DOHH2 (cell line): ENCODE measurements at regions not wholly inside any gene's neighbourhood (a gene's known extent, or its start where the extent isn't known, plus 50 kb on each side); places are given as distances from the start of the nearest gene placed in this dataset.

Source experiments
- H3F3A ChIP-seq: fragments of 200-600 bp; sonication (generic), shearing (Covaris generic); 2 replicates; pipeline ENCODE4 v1.6.0; 2016; ENCODE audit warnings: antibody characterized with exemption, mild to moderate bottlenecking; ENCODE audit not compliant: control insufficient read depth, insufficient read depth
- H3K27ac ChIP-seq: fragments of 200-600 bp; sonication (generic); 2 replicates; pipeline ENCODE4 v1.5.1; 2014; ENCODE audit warnings: low read depth, mild to moderate bottlenecking, low read length, moderate library complexity
- H3K27me3 ChIP-seq: fragments of 200-600 bp; sonication (generic); 2 replicates; pipeline ENCODE4 v1.6.1; 2014; ENCODE audit warnings: mild to moderate bottlenecking, low read length, mixed read lengths; ENCODE audit not compliant: control insufficient read depth
- H3K36me3 ChIP-seq: fragments of 200-600 bp; sonication (generic); 2 replicates; pipeline ENCODE4 v1.6.1; 2014; ENCODE audit warnings: mild to moderate bottlenecking, low read length, moderate library complexity, mixed read lengths; ENCODE audit not compliant: control insufficient read depth
- H3K4me1 ChIP-seq: fragments of 200-600 bp; sonication (generic); 2 replicates; pipeline ENCODE4 v1.6.1; 2014; ENCODE audit warnings: mild to moderate bottlenecking, low read length, mixed read lengths; ENCODE audit not compliant: control insufficient read depth
- H3K4me2 ChIP-seq: fragments of 200-600 bp; sonication (generic); 2 replicates; pipeline ENCODE4 v1.6.0; 2014; ENCODE audit warnings: mild to moderate bottlenecking, low read length, moderate library complexity
- H3K4me3 ChIP-seq: fragments of 200-600 bp; sonication (generic); 2 replicates; pipeline ENCODE4 v1.5.1; 2014; ENCODE audit warnings: mild to moderate bottlenecking, low read length, mixed read lengths
- H3K79me2 ChIP-seq: fragments of 200-600 bp; sonication (generic); 2 replicates; pipeline ENCODE4 v1.6.1; 2014; ENCODE audit warnings: mild to moderate bottlenecking, low read length, mixed read lengths; ENCODE audit not compliant: control insufficient read depth
- H3K9me2 ChIP-seq: fragments of 200-600 bp; sonication (generic); replicated peaks from 2 replicates; pipeline ENCODE4 v1.6.1; 2014; ENCODE audit warnings: mild to moderate bottlenecking, low read length, mixed read lengths; ENCODE audit not compliant: control insufficient read depth
- H3K9me3 ChIP-seq: fragments of 200-600 bp; sonication (generic); 2 replicates; pipeline ENCODE4 v1.6.1; 2014; ENCODE audit warnings: antibody characterized with exemption, low read length, mixed read lengths; ENCODE audit not compliant: control insufficient read depth, insufficient read depth
- H4K20me1 ChIP-seq: fragments of 200-600 bp; sonication (generic); 2 replicates; pipeline ENCODE4 v1.6.0; 2014; ENCODE audit warnings: low read depth, mild to moderate bottlenecking, antibody characterized with exemption, low read length, moderate library complexity; ENCODE audit not compliant: control insufficient read depth, insufficient read depth
- EZH2phosphoT487 ChIP-seq: fragments of 200-600 bp; sonication (generic); IDR thresholded peaks from 2 replicates; pipeline ENCODE4 v1.6.1; 2017; ENCODE audit warnings: borderline replicate concordance, mild to moderate bottlenecking, antibody characterized with exemption, low read length, moderate library complexity, mixed read lengths
- TF ChIP-seq, protein P1 (sequence below): fragments of 200-600 bp; sonication (generic); IDR thresholded peaks from one replicate; pipeline ENCODE4 v1.5.1; 2014; ENCODE audit warnings: antibody characterized with exemption, mild to moderate bottlenecking, low read depth, low read length; ENCODE audit not compliant: poor library complexity, severe bottlenecking

DNA sequence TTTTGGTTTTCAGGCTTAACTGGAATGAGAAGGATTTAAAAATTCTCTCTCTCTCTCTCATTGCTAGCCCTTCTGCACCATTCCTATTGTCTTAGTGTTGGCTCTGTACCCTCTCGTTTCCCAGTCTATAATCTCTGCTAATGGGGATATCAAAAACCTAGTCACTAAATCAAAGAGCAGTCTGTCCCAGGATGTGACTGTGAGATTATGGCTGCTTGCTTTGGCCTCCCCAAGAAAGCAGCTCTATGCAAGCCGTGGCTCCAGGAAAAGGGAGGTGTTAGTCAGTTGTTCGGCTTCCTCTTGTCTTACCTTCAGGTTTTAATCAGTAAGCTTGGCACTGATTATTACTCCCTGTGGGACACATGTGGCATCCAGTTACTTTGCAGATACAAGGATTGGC lies 468.8 kb downstream of the USP25 start:
- no peaks in the 10 kb centered on the region for H3K27me3 ChIP-seq
- no peaks in the 10 kb centered on the region for H3F3A ChIP-seq
- no peaks in the 10 kb centered on the region for H3K36me3 ChIP-seq
- TF ChIP-seq, protein P1, sequence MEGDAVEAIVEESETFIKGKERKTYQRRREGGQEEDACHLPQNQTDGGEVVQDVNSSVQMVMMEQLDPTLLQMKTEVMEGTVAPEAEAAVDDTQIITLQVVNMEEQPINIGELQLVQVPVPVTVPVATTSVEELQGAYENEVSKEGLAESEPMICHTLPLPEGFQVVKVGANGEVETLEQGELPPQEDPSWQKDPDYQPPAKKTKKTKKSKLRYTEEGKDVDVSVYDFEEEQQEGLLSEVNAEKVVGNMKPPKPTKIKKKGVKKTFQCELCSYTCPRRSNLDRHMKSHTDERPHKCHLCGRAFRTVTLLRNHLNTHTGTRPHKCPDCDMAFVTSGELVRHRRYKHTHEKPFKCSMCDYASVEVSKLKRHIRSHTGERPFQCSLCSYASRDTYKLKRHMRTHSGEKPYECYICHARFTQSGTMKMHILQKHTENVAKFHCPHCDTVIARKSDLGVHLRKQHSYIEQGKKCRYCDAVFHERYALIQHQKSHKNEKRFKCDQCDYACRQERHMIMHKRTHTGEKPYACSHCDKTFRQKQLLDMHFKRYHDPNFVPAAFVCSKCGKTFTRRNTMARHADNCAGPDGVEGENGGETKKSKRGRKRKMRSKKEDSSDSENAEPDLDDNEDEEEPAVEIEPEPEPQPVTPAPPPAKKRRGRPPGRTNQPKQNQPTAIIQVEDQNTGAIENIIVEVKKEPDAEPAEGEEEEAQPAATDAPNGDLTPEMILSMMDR, result no peak
- no peak for TF ChIP-seq EZH2phosphoT487
- no peaks in the 10 kb centered on the region for H3K9me3 ChIP-seq
- no peak overlapping the region for H3K4me2 ChIP-seq
- H3K4me3 ChIP-seq, result no peak overlapping the region
- H3K79me2 ChIP-seq, result no peaks in the 10 kb centered on the region
- H3K27ac ChIP-seq, result no peak overlapping the region
- no peaks in the 10 kb centered on the region for H3K4me1 ChIP-seq
- H4K20me1 ChIP-seq, result no peaks in the 10 kb centered on the region
- H3K9me2 ChIP-seq, result no peaks in the 10 kb centered on the region

DNA sequence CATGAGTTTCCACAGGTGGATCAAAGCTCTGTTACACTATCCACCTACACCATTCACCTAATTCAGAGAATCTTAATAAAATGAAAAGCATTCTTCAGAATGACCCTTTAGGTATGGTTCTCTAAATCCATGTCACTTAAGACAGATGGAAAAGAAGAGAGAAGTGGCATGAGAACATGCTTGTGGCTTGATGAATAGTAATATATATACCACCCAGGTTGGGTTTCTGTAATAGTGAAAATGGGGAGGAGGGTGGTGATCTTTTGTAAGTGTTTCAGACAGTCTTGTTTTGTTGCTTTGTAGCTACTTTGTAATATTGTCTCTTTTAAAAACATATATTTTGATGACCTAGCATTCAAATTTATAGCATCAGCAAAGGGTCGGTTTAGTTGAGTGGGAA lies 469.8 kb downstream of the USP25 start:
- Histone ChIP-seq H3F3A (no peaks in the 10 kb centered on the region), H3K79me2 (no peaks in the 10 kb centered on the region), H3K36me3 (no peaks in the 10 kb centered on the region), H3K4me2 (no peak overlapping the region), H4K20me1 (no peaks in the 10 kb centered on the region), H3K27ac (no peak overlapping the region), H3K4me3 (no peak overlapping the region), H3K9me3 (no peaks in the 10 kb centered on the region), H3K4me1 (no peaks in the 10 kb centered on the region), H3K27me3 (no peaks in the 10 kb centered on the region), H3K9me2 (no peaks in the 10 kb centered on the region)
- TF ChIP-seq, protein P1, result no peak
- TF ChIP-seq EZH2phosphoT487, result no peak

DNA sequence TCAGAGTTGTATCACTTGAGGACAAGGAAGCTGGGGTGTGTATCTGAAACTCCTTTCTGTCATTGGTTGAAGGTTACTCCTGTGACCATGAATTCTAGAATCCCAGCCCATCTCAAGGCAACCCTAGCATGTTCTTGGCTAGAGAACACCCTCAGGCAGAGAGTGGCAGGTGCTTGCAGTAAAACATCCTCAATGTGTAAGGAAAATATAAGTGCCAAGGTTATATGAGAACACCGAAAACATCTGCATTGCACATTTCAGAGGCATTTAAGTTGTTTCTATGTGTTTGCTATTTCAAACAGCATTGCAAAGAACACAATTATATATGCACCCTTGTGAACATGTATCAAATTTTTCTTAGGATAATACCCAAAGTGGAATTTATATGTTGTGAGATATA lies 471.9 kb downstream of the USP25 start:
- Histone ChIP-seq H3K36me3 (no peaks in the 10 kb centered on the region), H4K20me1 (no peaks in the 10 kb centered on the region), H3K79me2 (no peaks in the 10 kb centered on the region), H3K27me3 (no peaks in the 10 kb centered on the region), H3K9me2 (no peaks in the 10 kb centered on the region), H3F3A (no peaks in the 10 kb centered on the region), H3K4me2 (no peak overlapping the region), H3K27ac (no peak overlapping the region), H3K4me1 (no peaks in the 10 kb centered on the region), H3K4me3 (no peak overlapping the region), H3K9me3 (no peaks in the 10 kb centered on the region)
- no peak for TF ChIP-seq EZH2phosphoT487
- TF ChIP-seq, protein P1, result no peak

DNA sequence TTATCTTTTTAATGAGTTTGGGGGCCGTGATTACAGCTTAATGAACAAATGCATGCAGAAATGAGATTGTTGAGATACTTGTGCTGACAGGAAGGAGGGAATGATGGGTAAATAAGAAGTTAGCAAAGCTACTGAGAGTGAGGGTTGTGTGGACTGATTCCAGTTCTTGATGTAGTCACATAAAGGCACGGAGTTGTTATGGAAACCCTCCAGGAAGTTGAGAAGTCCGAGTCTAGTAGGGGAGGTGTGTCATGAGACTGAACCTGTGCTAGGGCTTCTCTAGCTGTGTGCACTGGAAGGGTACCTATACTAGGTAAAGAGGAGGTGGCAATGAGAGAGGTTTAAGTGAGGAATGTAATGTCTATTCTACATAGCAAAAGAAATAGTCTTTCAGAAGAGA lies 475.7 kb downstream of the USP25 start:
- no peaks in the 10 kb centered on the region for H3K36me3 ChIP-seq
- H3F3A ChIP-seq, result no peaks in the 10 kb centered on the region
- no peaks in the 10 kb centered on the region for H3K27me3 ChIP-seq
- H3K4me1 ChIP-seq, result no peaks in the 10 kb centered on the region
- H3K9me3 ChIP-seq, result no peaks in the 10 kb centered on the region
- H3K4me2 ChIP-seq, result no peak overlapping the region
- TF ChIP-seq EZH2phosphoT487, result no peak
- TF ChIP-seq, protein P1, result no peak
- H4K20me1 ChIP-seq, result no peaks in the 10 kb centered on the region
- no peak overlapping the region for H3K27ac ChIP-seq
- H3K9me2 ChIP-seq, result no peaks in the 10 kb centered on the region
- H3K79me2 ChIP-seq, result no peaks in the 10 kb centered on the region
- H3K4me3 ChIP-seq, result no peak overlapping the region
